Fibroblast of villous mesenchyme (primary cell): ENCODE measurements at regions not wholly inside any gene's neighbourhood (a gene's known extent, or its start where the extent isn't known, plus 50 kb on each side); places are given as distances from the start of the nearest gene placed in this dataset.

Experiments used
- DNase-seq: peaks from one replicate; pipeline ENCODE4 v3.0.0-alpha.2; 2010; ENCODE audit warnings: low read depth
- H3K4me3 ChIP-seq: 2 replicates; pipeline ENCODE4 v1.5.1; 2011; ENCODE audit warnings: low read depth, mild to moderate bottlenecking, low read length
- CTCF ChIP-seq: IDR thresholded peaks from 2 replicates; pipeline ENCODE4 v1.5.1; 2012; ENCODE audit warnings: low read depth, mild to moderate bottlenecking, low read length; ENCODE audit not compliant: insufficient read depth

DNA sequence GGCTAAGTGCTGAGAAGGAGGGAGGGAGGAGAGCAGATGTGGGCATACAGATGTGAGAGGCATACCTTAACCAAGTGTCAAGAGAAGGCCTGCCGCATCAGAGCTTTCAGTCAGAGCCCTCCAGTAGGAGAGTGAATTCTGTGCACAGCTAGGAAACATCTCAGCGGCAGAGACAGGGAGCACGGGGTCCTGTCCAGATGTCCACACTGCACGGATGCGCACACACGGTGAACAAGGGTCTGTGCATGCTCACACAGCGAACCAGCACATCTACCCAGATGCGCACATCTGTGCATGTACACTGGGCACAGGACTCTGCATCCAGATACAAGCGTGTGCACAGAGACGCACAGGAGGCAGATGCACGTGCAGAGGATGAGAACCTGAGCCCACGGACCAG, 778.0 kb downstream of the BRD1 start:
- DNase-seq, result no peak

GRCh38 chr22:49048591-49048990, 779.1 kb downstream of the BRD1 start:
- TF ChIP-seq CTCF, result no peak
- no peak overlapping the region for H3K4me3 ChIP-seq
- no peak for DNase-seq

More for the DNA sequence above, 778.0 kb downstream of the BRD1 start:
- TF ChIP-seq CTCF, result no peak
- no peak overlapping the region for H3K4me3 ChIP-seq

- no peak for DNase-seq
- TF ChIP-seq CTCF, result no peak
These were observed 780.2 kb downstream of the BRD1 start for GRCh38 chr22:49047447-49047846.

DNA sequence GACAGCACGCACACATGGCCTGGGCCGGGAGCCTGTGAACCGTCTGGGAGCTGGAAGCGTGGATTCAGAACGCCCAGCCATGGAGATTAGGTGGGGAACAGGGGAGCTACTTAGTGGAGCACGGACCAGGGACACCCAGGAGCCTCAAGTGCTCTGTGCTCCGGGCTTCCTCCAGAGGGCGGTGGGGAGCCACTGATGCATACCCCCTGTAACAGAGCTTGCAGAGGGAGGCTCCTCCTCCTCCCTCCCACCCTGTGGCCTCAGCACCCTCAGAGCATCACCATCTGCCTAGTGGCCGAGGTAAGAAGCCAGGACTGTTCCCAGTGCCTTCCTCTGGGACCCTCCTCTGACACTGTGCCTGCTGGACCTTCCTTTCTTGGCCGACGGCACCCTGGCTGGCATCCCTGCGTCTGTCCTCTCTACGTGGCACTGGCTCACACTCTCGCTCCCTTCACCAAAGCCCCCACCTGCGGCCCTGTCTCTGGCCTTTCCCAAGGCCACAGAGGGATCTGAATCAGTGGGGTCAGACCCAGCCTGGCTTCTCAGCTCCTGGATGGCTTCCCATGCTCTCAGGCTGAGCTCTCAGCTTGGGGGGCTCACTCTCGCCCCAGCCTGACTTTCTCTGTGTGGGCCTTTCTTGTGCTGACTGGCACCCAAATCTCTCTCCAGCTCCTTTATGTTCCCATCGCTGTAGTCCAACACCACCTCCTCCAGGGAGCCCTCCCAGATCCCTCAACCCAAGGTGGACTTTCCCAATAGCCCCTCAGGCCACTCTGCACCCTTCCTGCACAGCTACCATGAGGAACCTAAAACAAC, 780.9 kb downstream of the BRD1 start:
- no peak for TF ChIP-seq CTCF
- DNase-seq, result no peak
- H3K4me3 ChIP-seq, result no peak overlapping the region

More at GRCh38 chr22:49047447-49047846, 780.2 kb downstream of the BRD1 start:
- H3K4me3 ChIP-seq, result no peak overlapping the region

DNA sequence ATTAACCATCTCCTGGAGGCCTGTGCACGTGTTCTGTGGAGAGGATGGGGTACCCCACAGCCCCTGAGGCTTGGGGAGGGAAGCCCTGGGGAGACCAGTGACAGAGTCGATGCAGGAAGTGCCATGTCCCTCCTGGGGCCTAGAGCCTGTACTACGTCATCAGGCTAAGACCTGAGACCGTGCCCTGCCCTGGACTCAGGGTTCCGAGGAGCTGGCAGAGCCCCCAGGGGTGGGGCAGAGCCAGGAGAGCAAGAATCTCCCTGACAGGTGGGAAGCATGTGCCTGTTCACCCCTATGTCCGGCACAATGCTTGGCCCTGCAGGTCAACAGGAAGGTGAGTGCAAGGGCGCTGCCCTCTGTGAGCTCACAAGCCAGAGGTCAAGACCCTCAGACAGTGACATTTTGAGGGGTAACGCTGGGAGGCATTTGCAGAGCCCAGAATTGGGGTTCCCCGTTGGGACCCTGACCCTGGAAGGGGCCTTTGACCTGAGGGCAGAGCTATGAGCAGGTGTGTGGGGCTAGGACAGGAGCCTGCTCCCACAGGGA, 781.6 kb downstream of the BRD1 start:
- H3K4me3 ChIP-seq, result no peak overlapping the region
- TF ChIP-seq CTCF, result no peak
- no peak for DNase-seq

GRCh38 chr22:49045276-49045675, 782.4 kb downstream of the BRD1 start:
- no peak for DNase-seq
- H3K4me3 ChIP-seq, result no peak overlapping the region
- TF ChIP-seq CTCF, result no peak
